NCI-H2196 (cell line): ENCODE measurements at regions not wholly inside any gene's neighbourhood (a gene's known extent, or its start where the extent isn't known, plus 50 kb on each side); places are given as distances from the start of the nearest gene placed in this dataset.

Experiments
- DNase-seq: peaks from one replicate; lab custom pipeline; 2025; ENCODE audit not compliant: unreplicated experiment; lab: John Stamatoyannopoulos, UW

DNA sequence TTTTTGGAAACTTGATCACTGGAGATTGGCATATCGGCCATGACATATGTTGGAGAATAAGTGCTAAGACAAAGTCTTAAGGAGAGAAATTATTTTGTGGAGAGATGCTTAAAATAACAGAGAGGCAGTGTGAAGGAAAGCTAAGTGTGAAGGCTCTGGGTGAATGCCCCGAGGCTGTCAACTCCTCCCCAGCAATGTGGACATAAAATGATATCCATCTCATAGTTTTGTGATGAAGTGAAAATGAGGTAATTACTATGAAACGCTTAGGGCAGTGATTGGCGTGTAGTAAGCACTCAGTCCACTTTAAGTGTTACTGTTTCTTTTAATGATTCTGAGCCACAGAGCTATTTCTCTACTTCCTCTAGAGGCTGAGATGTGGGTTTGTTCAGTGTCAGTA lies 195.8 kb upstream of the KLF12 start:
- no peak for DNase-seq

DNA sequence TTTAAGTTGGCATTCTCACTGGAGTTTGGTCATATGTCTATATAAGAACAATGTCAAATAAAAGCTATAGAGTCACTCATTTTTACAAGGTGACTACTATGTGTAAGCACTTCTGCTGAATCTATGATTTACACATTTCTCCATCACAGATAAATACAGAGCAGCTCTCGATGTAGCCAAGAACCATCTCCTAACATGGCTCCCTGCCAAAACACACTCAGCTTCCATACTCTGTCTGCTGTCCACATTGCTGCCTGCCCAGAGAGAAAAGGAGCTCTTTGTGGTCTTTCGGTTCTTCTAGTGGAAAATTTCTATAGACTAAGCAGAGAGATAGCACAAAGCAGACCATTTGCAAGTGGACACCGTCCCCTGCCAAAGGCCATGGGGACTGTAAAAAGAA lies 190.9 kb upstream of the KLF12 start:
- peak; percentile 9 for DNase-seq

DNA sequence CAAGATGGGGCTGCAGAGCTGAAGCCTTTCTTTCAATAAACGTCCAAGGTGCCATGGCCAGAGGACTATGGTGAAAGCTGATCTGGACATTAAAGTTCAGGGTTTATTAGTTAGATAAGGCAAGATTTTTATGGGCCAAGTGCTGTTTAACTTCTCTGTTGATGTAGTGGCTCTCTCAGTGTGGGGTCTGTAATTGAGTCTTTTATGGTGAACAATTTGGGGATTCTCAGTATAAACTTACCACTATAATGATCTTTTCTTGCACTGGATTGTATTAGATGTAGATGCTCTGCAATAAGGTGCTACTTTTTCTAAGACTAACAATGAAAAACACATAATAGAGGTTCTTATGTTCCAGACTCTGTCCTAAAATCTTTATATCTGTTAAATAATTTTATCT lies 190.1 kb upstream of the KLF12 start:
- DNase-seq, result no peak

- DNase-seq, result no peak
Measured at GRCh38 chr13:74322562-74322961, 188.4 kb upstream of the KLF12 start.

- no peak for DNase-seq
Measured at GRCh38 chr13:74320282-74320681, 186.1 kb upstream of the KLF12 start.

- no peak for DNase-seq
Measured at GRCh38 chr13:74316547-74316946, 182.3 kb upstream of the KLF12 start.

DNA sequence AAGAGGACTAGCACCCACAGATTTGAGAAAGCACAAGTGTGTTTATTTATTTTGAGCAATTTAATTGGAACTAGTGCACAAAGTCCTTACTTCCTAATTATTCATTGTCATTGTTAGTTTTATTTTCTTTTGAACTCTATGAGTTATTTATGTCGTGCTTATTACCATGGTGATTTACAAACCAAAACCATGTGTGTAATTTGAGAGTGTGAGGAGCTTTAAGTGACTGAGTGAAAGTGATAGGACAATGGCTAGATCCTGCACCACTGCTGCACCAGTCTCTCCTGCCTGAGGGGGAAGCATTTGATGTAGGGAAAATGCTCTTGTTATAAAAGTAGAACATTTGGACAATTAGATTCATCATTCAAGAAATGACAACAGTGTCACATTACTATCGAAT lies 172.3 kb upstream of the KLF12 start:
- DNase-seq, result no peak

DNA sequence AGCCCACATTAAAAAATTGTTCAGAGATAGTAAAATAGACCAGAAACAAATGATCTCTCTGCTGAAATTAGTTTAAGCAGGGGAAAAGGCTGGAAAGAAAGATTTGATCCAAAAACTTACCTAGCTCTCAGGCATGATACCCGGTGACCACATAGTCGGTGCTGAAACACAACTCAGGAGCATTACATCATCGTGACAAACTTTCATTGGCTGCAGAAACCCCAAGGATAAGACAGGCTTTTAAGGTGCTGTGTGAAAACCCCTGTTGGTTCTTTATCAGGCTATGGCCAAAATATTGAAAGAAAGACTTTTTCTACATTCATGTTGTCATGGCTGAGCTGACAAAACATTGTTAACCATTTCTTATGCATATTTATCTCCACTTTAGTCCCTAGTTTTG lies 171.7 kb upstream of the KLF12 start:
- DNase-seq, result no peak

GRCh38 chr13:74301258-74301935 lies 167.2 kb upstream of the KLF12 start:
- DNase-seq, result no peak

GRCh38 chr13:74300162-74300561 lies 166.0 kb upstream of the KLF12 start:
- DNase-seq, result no peak

DNA sequence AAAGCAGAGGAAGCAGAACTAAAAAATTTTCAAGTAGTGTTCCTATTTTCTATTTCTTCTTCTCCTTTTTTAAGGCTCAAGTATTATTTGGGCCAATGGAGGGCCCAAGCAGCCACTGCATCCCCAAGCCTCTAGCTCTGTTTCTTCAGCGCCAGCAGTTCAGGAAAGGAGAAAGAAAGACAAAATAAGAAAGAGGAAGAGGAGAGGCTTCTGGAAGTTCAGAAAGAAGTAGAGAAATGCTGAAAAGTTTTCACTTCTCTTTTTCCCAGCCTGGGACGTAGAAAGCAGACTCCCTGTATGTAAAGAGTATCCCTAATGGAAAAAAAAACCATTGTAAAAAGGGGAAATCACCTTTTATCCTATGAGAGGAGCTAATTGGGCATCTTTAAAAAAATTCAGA lies 165.5 kb upstream of the KLF12 start:
- no peak for DNase-seq

DNA sequence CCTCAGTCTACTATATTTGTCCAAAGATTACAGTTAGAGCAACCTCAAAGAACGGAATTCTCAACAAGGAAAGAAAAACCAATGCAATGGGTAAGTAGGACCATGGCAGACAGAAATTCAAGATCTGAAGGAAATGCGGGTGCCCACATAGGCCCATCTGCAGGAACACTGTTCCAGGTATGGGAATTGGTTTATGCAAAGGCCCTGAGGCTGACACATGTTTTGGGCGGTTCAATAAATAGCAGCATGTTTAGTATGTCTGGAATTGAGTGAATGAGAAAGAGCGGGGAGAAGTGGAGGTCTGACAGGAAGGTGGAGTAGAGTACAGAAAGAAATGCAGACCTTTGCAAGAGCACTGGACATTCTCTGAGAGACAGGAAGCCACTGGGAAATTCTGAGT lies 164.7 kb upstream of the KLF12 start:
- no peak for DNase-seq

- peak; percentile 65 for DNase-seq
Measured at GRCh38 chr13:74289861-74290773, 155.9 kb upstream of the KLF12 start.

DNA sequence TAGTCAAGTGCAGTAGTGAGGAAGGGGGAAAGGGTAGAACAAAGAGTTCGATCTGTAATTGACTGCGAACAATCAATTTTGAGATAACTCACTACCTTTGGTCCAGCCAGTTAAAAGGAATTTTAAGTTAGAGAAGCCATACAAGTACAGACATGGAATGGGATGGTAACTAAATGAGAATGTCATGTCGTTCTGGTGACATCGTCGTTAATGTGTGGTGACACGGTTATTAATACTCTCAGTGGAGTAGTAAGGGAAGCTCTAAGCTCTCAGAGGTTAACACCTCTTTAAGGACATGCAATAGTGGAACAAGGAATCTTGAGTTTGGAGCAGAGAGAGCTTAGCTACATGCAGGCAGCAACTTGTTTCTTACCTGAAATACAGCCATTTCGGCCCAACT lies 154.9 kb upstream of the KLF12 start:
- DNase-seq, result no peak

DNA sequence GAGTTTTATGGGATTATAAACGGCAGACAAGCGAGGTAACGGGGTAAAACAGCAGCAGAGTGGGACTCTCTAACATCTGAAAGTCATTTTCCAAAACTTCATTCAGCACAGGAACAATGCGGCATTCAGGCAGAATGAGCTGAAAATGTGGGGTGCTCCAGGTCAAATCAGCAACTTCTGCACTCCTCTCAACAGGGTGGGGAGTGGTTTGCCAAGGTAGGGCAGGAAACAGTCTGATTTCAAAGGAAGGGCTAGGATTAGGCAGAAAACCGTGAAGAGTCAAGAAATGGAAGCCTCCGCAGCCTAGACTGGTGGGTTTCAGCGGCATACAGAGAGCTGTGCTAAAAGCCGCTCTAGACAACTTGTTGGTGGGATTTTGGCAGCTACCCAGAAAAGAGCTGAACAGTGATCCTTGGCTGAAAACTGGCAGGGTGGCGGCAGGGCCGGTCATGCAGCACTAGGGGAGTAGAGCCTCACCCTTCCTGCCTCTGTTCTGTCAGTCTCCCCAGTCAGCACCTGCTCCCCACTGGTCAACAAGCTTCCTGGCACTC lies 154.2 kb upstream of the KLF12 start:
- peak; percentile 6 for DNase-seq

DNA sequence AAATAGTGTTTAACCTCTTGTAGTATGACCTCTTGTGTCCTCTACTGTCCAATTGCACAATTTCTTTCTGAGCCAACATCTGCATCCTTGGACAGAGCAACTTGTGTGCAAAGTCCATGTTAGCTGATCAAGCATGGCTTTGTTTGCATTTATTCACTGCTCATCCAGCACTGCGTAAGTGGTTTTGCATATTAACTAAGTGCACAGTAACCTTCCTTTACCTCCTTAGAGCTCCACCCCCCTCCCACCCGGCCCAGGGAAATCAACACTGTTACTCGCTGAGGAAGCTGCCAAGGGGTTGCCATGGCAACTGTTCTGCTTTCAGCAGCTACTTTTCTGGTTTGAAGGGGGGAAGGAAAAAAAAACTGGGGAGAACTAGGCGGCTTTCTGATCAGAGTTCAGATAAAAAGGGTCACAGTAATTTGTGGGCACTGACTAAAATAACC lies 153.5 kb upstream of the KLF12 start:
- peak; percentile 74 for DNase-seq

DNA sequence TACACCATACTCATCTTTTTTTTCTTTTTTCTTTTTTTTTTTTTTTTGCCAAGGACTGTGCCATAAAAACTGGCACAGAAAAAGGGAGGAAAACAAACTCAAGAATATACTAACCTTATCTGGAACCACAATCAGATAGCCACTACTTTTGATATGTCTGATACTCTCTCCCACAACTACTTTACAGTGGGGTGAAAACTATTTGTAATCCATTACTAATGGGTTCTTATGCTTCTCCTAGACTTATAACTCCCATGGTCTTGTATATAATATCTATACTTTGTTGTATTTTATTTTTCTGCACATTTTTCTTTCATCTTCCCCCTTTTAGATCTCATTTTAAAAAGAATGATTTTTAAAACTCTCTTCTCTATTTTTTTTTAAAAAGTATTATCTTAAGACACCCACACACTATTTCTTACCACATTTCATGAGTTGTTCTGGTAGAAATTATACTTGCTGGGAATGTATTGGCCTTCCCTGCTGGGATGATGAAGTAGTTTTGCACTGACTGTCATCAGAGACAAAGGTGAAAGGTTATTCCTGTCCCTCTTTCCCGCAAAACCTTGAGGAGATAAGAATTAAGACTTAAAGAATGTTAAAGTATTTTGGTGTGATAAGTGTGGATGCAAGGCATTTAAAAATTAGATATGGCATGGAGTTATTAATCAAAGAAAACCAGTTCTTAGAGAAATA lies 146.7 kb upstream of the KLF12 start:
- no peak for DNase-seq

DNA sequence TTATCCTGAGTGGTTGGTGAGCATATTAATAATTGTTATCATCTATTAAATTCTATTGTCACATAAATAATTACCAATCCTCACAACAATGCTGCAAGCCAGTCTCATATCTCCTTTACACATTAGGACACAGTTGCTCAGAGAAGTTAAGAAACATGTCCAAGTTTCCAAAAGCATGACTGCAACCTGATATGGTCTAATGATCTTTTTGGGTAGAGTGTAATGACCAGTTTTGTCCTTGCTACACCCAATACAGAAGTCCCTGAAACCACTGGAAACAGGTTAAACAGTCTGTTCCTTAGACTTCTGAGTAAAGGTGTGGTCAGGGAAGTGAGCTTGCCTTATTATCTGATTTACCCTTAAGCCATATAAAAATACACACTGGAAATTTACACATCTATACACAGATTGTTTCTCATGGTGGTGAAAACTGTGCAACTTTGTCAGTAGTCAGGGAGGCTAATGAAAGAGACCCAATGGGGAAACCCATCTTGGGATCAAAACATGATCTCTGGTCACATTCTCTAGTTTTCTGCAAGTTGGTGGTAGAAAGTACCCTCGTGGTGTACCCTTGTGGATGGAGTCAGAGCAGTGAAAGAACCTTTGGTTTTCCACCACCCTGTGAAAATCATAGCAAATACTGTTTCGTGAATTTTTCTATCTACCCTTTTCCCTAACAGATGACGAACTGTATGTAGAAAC lies 146.0 kb upstream of the KLF12 start:
- no peak for DNase-seq

DNA sequence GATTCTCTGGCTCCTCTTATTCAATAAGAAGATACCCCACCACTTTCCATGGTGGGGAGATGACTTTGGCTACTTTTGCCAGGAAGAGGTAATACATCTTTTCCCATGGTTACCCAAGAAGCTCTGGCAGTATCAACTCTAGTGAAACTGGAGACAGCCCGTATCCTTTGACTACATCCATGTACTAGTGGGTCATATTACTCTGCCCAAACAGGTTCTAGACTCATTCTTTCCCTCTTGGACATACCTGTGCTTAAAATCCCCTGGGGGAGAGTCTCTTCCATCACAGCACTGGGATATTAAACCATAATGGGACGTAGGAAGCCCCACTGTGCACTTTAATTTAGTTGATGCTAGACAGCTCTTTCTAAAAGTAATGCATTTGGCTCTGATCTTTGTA lies 144.7 kb upstream of the KLF12 start:
- no peak for DNase-seq

DNA sequence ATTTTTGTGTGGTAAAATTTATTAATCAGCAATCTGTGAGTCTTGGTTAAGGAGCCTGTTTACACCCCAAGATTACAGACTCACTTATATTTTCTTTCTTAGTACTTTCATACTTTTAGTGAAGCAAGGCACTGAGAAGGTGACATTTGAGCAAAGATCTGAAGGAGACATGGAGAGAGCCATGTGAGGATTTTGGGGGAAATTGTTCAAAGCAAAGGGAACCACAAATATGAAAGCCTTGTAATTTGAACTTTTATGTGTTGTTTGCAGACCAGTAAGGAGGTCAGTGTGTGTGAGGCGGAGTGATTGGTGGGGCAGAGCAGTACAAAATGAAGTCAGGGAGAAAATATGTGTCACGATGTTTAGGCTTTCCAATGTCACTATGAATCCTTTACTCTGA lies 140.7 kb upstream of the KLF12 start:
- no peak for DNase-seq

DNA sequence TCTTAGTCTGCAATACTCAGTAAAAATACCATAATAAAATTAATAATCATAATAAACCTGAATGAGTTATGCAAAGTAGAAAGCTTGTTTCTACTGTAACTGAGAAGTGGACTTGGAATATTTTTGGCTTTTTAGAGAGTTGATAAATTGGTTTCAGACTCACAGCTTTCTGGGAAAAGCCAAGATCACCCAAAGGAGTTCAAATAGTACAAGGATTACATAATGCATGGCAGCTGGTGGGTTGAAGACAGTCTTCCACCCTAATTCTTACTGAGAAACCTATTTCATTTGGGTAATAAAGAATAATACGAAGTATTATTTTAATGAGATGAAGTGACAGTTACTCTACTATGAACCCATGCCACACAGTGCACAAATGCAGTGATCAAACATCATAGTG lies 139.4 kb upstream of the KLF12 start:
- no peak for DNase-seq
